ENCODE measurements at regions not wholly inside any gene's neighbourhood (a gene's known extent, or its start where the extent isn't known, plus 50 kb on each side); places are given as distances from the start of the nearest gene placed in this dataset.

DNA sequence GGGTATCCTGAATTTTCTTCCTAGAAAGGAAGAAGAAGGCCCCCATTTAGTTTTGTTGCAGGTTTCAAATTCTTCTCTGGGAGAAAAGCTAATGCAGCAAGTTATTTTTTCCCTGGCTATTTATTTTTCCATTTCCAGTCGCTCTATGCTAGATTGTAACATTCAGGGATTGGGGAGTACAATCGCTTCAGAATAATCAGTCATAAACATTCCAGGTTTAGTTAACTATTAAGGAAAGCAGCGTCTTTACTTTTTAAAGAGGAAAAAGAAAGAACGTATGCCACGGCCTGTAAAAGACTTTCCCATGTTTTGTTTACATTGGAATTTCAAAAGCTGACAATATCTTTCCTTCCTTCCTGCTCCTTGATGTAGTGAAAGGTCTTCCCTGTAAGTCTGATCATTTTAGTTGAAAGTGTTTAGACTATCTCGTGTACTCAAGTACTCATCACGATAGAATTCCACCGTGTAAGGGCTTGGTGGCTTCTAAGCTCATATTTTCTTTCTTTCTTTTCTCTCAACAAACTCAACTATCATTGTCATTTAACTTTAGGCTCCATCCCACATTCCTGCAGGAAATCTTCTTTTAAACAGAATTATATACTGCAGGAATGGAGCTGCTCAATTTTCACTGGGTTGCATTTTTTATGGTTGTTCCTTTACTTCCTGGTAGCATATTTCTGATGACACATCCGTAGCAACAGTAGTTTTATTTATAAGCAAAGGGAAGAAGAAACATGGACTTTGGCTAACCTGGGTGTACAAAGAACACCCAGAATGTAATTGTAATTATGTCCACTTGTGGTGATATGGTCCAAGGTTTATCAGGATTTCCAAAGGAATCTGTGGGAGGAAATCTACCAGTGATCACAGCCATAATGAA is 213.1 kb upstream of the FAT1 start:
- H3K36me3 ChIP-seq (ENCODE audit: insufficient read depth, low read length, poor library complexity, severe bottlenecking) = no peaks in the 10 kb centered on the region
- BruUV-seq (replicated peaks) = no TSS peak
- CTCF ChIA-PET = no interaction called here
- intact Hi-C loops (cut with micrococcal nuclease; ENCODE audit: unreplicated experiment) = no loop called here
- H3K27ac ChIP-seq (ENCODE audit: low read depth, low read length, poor library complexity, severe bottlenecking) = no peak overlapping the region
- H3K4me1 ChIP-seq (ENCODE audit: insufficient read depth, low read length, poor library complexity, severe bottlenecking) = peaks cover 25% of the 10 kb centered on the region
- H3K4me3 ChIP-seq (ENCODE audit: low read depth, low read length, poor library complexity, severe bottlenecking) = no peak overlapping the region
- no peaks in the 10 kb centered on the region for H3K9me3 ChIP-seq (ENCODE audit: low read depth, low read length, poor library complexity, severe bottlenecking)
- TF ChIP-seq, protein P1, sequence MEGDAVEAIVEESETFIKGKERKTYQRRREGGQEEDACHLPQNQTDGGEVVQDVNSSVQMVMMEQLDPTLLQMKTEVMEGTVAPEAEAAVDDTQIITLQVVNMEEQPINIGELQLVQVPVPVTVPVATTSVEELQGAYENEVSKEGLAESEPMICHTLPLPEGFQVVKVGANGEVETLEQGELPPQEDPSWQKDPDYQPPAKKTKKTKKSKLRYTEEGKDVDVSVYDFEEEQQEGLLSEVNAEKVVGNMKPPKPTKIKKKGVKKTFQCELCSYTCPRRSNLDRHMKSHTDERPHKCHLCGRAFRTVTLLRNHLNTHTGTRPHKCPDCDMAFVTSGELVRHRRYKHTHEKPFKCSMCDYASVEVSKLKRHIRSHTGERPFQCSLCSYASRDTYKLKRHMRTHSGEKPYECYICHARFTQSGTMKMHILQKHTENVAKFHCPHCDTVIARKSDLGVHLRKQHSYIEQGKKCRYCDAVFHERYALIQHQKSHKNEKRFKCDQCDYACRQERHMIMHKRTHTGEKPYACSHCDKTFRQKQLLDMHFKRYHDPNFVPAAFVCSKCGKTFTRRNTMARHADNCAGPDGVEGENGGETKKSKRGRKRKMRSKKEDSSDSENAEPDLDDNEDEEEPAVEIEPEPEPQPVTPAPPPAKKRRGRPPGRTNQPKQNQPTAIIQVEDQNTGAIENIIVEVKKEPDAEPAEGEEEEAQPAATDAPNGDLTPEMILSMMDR (conservative IDR thresholded peaks at IDR 0.05; ENCODE audit: low read depth, low read length) = no peak
- no peak for TF ChIP-seq EZH2 (IDR thresholded peaks at IDR 0.05; ENCODE audit: borderline replicate concordance, low read depth, low read length, poor library complexity, severe bottlenecking)
- POLR2A ChIA-PET (ENCODE audit: low non-redundant PET) = no interaction called here
- H3K27me3 ChIP-seq (replicated peaks; ENCODE audit: insufficient read depth, low read depth, low read length, poor library complexity) = peaks cover 32% of the 10 kb centered on the region
- no peak for DNase-seq (ENCODE audit: low spot score)

DNA sequence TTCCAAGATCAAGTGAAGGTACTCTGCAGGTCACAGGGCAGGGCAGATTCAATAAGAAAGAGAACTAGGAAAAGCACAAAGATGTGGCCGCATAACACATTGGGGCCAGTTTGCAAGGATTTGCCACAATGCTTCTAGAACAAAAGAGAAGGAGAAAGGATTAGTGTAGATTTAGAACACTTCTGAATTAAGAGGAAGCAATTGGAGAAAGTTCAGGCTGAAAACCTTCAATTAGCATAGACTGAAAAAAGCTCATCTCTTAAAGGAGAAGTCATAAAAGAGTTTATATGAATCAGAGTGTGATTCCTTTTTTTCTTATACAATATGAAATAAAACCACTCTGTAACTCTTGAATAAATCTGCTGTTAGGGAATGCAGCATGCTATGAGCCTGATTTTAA is 215.6 kb upstream of the FAT1 start:
- no peaks in the 10 kb centered on the region for H3K9me3 ChIP-seq (ENCODE audit: low read depth, low read length, poor library complexity, severe bottlenecking)
- H3K27me3 ChIP-seq (replicated peaks; ENCODE audit: insufficient read depth, low read depth, low read length, poor library complexity) = peaks cover 27% of the 10 kb centered on the region
- no peak overlapping the region for H3K4me3 ChIP-seq (ENCODE audit: low read depth, low read length, poor library complexity, severe bottlenecking)
- peaks cover 23% of the 10 kb centered on the region for H3K4me1 ChIP-seq (ENCODE audit: insufficient read depth, low read length, poor library complexity, severe bottlenecking)
- H3K36me3 ChIP-seq (ENCODE audit: insufficient read depth, low read length, poor library complexity, severe bottlenecking) = no peaks in the 10 kb centered on the region
- intact Hi-C loops (cut with micrococcal nuclease; ENCODE audit: unreplicated experiment) = no loop called here
- no peak for TF ChIP-seq EZH2 (IDR thresholded peaks at IDR 0.05; ENCODE audit: borderline replicate concordance, low read depth, low read length, poor library complexity, severe bottlenecking)
- TF ChIP-seq, protein P1 (conservative IDR thresholded peaks at IDR 0.05; ENCODE audit: low read depth, low read length) = no peak
- BruUV-seq (replicated peaks) = no TSS peak
- H3K27ac ChIP-seq (ENCODE audit: low read depth, low read length, poor library complexity, severe bottlenecking) = no peak overlapping the region
- no peak for DNase-seq (ENCODE audit: low spot score)
- POLR2A ChIA-PET (ENCODE audit: low non-redundant PET) = no interaction called here
- CTCF ChIA-PET = interaction anchor here (0.7 kb wide), 1 partner anchor 582 kb away, joined by 5 read pairs; no protein-coding TSS in a partner anchor

DNA sequence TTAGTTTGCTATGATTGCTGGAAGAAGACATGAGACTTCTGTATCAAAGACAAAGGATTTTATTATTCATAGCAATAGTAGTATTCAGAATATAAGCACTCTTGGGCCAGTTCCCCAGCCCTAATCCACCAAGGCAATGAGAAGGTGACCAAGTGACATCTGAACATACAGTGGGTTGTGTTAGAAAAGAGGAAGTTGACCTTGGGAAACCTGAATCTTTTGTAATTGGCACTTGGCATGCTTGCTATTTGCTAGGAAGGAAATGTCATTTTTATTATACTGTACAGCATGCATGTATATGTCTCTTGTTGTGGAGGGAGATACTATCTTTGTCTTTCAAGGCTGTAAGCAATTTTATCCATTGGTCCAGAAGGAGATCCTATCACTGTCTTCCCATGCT is 216.1 kb upstream of the FAT1 start:
- CTCF ChIA-PET = no interaction called here
- POLR2A ChIA-PET (ENCODE audit: low non-redundant PET) = no interaction called here
- no peak for TF ChIP-seq EZH2 (IDR thresholded peaks at IDR 0.05; ENCODE audit: borderline replicate concordance, low read depth, low read length, poor library complexity, severe bottlenecking)
- TF ChIP-seq, protein P1 (conservative IDR thresholded peaks at IDR 0.05; ENCODE audit: low read depth, low read length) = no peak
- Histone ChIP-seq H3K9me3 (ENCODE audit: low read depth, low read length, poor library complexity, severe bottlenecking) (no peaks in the 10 kb centered on the region), H3K36me3 (ENCODE audit: insufficient read depth, low read length, poor library complexity, severe bottlenecking) (no peaks in the 10 kb centered on the region), H3K4me3 (ENCODE audit: low read depth, low read length, poor library complexity, severe bottlenecking) (no peak overlapping the region), H3K27me3 (replicated peaks; ENCODE audit: insufficient read depth, low read depth, low read length, poor library complexity) (peaks cover 22% of the 10 kb centered on the region), H3K4me1 (ENCODE audit: insufficient read depth, low read length, poor library complexity, severe bottlenecking) (peaks cover 23% of the 10 kb centered on the region), H3K27ac (ENCODE audit: low read depth, low read length, poor library complexity, severe bottlenecking) (no peak overlapping the region)
- DNase-seq (ENCODE audit: low spot score) = no peak
- intact Hi-C loops (cut with micrococcal nuclease; ENCODE audit: unreplicated experiment) = no loop called here
- no TSS peak for BruUV-seq (replicated peaks)

Data from A673 (cell line).